Midbrain (tissue), 1 donor: ENCODE measurements at regions not wholly inside any gene's neighbourhood (a gene's known extent, or its start where the extent isn't known, plus 50 kb on each side); places are given as distances from the start of the nearest gene placed in this dataset.
"Not testable (repeated sequence)": the region's sequence is repeated elsewhere in the genome, so short reads cannot be mapped to it uniquely, and the experiment has no call there.

Experiments
- DNase-seq: peaks from one replicate; lab custom pipeline; 2025; lab: John Stamatoyannopoulos, UW

DNA sequence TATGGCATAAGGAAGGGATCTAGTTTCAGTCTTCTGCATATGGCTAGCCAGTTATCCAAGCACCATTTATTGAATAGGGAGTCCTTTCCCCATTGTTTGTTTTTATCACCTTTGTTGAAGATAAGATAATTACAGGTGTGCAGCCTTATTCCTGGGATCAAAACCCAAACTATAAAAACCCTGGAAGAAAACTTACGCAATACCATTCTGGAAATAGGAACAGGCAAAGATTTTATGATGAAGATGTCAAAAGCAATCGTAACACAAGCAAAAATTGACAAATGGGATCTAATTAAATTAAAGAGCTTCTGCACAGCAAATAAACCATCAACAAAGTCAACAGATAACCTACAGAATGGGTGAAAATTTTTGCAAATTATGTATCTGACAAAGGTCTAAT lies 128.5 kb upstream of the DCN start:
- DNase-seq, result no peak

DNA sequence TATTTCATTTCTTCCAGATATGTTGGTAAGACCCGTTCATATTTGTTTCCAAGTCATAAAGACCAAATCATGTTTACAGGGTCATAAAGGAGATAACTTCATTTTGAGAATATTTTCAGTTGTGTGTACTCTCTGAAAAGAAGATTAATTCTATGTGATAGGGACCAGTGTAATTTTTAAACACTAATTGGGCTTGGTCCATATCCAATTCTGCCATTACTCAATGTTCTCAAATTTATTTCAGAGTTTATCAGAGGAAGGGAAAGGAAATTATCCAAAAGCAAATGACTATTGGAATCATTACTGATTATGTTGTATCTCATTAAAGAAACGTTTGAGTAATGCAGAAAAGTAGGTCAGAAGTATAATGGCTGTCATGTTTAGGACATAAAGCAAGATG lies 126.8 kb upstream of the DCN start:
- DNase-seq, result no peak

DNA sequence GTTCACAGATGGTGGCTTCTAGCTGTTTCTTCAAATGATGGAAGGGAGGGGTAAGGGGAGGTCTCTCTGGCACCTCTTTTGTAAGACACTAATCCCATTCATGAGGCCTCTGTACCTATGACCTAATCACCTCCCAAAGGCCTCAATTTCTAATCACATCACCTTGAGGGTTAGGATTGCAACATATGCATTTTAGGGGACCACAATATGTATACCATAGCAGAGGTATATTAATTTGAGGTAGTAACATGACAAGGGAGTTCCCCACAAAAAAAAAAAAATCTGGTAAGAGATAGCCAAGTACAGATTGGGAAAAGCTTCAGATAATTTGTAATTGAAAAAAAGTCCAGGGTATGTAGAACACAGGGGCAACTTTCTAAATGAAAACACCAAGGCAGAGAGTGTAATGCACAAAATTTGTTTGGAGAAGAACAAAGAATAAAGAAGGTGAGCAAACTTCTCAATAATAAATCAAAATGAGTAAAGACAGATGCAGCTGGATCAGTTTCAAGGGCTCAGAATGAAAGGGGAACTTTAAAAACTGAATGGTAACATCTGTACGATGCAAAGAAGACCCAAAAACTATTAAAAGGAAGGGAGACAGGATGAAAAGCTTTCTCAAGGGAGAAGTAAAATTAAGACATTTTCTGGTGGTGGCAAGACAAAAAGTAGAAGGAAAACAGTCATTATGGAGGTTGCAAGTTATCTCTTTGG lies 125.5 kb upstream of the DCN start:
- no peak for DNase-seq

DNA sequence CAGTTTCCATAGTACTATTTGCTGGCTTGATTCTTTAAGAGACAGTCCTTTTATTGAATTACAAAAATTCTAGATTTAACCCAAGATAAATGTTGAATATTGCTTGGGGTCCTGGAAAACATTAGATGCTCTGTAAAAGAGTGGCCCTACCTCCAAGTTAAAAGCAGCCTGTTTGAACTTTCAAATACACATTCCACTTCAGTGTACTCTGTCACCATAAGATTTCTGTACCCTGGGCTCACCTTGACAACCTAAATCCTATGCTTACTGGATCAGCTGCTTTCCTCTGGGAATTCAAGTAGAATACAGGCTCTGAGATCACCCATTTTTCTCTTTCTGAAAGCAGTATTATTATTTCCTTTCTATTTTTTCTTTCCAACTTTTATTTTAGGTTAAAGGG lies 107.7 kb upstream of the DCN start:
- no peak for DNase-seq

DNA sequence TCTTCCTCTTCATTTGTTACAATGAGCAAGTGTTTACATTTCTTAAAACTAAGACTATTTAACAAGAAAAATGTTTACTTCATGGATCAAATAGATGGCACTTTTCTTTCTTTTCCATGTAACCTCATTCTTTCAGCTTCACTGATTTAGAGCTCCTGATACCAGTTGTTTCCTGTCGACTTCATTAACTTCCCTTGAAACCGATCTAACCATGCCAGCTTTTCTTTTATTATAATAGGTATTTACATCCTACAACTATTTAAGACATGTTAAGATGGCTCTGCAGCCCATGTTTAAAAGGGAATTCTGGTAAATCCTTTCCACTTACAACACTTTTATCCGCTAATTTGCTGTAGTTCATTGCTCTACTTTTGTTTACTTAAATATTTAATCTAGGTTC lies 107.3 kb upstream of the DCN start:
- no peak for DNase-seq

DNA sequence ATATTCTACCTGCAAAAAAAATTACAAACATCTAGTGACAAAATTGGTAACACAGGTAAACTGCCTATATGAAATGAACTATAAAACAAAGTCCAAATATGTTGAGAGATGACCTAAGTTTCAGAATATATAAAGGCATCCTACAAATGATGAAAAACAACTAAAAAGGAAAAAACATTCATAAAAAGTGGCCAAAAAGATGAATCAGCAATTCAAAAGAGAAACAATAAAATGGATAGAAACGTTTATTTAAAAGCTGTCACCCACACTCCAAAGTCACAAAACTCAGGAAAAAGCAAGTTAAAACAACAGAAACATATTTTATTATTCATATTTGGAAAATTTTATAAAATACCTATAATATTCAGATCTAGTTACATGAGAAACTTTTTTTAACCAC lies 106.5 kb upstream of the DCN start:
- DNase-seq, result no peak

DNA sequence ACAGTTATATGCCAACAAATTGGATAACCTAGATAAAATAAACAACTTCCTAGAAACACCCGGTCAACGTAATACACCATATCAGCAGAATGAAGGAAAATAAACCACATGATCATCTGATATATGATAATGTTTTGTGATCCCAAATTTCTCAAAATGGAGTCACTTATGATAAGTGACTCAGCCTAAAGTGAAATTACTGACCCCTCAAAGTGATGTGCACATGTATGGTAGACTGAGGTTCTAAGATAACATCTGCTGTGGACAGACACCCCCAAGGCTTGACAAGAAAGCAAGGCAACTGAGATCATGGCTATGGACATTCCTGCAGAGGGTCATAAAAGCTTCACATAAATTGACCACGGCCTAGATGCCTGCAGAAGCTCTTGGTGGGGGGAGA lies 105.1 kb upstream of the DCN start:
- DNase-seq, result no peak

DNA sequence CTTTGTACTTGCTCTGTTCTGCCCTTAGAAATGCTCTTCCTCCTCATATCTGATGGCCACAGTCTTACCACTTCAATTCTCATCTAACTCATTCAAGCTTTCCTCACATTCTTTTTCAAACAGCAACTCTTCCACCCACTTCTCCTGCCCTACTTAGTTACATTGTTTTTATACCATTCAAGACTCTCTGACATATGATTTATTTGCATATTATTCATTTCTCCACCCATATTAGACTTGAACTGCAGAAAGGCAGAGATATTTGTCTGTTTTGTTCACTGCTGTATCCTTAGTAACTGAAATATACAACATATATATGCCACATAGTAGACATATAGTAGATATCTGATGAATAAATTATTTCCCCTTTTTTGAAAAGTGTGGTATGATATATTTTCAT lies 95.5 kb upstream of the DCN start:
- DNase-seq, result no peak

DNA sequence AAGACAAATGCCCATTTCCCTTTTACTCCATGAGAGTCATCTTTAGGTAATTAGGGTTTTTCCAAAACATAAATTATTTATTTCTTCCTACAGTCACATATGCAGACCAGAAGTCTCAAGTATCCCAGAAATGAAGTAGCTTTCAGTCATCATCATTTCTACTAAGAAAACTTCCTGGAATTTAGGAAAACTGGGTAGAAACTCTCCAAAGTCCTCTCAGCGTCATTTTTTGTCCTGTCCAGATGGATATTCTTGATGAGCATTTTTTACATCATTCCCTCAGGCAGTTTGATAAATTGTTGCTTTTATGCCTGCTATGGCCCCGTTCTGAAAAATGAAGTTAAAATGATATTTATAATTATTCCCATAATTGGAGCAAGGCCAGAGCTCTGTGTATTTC lies 93.9 kb upstream of the DCN start:
- DNase-seq, result no peak

DNA sequence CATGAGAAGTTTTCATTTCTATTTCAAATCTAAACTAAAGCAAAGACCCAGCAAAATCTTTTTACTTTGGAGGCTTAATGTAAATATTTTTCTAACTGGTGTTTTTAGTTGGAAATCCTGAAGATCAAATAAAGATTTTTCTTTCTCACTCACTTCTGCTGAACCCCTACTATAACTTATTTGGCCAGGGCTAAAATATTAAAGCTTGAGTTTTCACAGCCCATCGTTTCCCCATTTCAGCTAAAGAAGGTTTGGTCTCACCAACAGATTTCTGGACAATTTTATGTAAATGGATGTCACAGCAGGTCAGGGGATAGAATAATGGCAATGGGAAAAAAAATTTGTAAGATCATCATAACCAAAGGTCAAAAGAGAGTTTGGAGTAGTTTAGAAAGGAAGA lies 92.7 kb upstream of the DCN start:
- no peak for DNase-seq

DNA sequence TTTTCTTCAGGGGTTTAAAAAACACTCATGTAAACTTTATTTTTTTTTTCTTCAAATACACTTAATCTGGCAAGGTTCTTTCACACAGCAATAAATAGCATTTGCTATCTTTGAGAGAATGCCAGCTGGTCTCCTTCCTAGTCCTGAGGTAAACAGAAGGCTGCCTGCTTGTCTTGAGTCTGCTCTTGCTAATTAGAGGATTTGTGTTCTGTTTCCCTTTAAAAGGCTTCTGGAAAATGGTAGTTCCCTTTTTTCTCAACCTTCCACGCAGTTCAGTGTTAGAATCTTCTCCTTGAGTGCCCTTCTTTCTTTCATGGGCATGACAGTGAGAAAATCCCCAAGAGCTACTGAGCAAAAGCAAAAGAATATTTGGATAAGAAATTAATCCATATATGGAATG lies 92.3 kb upstream of the DCN start:
- DNase-seq, result peak; percentile 30

DNA sequence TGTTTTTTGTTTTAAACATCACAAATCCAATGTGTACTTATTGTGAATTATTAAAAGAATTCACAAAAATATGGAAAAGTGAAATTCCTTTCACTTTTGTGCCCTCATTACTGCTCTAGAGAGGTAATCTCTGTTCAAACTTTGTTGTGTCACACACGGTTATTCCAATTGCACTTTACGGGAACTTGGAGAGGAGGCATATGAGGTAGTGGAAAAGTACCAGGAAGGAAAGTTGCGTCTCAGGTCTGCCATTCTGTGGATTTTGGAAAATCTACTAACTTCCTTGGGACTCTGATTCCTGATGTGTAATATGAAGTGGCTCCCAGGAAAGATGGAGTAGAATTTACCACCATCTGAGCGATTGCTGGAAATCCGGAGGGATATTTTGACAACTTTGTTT lies 90.9 kb upstream of the DCN start:
- DNase-seq, result no peak

DNA sequence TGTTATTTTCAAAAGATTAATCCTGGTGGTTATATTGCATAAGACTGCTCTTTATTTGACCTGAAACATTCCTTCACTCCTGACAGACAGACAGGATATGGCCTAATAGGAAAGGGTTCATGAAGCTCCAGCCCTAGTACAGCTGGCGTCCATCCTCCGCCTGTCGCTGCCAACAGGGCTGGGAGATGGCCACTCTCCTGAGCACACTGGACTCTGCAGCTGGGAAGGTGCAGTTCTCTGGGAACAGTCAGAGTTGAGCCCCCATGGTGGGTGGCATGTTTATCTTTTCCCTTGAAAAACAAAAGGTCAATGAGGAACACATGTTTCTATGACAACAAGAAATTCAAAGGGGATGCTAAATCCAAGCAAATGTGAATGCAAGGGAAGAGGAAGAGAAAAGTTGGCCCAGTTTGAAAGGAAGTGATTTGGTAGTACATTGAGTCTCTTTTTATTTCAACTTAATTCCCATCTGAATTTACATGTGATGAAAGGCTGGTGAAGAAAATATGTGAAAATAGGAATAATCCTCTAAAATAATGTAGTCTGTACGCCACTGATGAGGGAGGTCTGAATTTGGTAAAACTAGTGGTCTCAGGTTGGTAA lies 89.9 kb upstream of the DCN start:
- peak; percentile 18 for DNase-seq

DNA sequence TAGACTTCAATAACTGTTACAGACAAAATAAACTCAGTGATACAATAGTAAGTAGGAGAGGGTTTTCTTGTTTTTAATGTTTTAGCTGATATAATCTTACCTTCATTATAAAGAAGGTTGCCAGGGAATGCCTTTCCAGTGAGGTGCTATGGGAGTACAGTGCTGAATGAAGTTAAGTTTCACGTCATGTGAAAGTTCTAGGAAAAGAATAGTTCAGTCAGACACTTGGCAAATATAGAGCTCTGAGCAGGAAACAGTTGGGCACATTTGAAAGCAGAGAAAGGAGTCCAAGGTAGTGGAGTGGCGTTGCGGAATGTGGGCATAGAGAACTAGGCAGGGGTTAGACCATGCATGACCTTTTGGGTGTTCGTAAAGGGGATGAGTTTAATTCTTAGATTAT lies 88.6 kb upstream of the DCN start:
- no peak for DNase-seq

DNA sequence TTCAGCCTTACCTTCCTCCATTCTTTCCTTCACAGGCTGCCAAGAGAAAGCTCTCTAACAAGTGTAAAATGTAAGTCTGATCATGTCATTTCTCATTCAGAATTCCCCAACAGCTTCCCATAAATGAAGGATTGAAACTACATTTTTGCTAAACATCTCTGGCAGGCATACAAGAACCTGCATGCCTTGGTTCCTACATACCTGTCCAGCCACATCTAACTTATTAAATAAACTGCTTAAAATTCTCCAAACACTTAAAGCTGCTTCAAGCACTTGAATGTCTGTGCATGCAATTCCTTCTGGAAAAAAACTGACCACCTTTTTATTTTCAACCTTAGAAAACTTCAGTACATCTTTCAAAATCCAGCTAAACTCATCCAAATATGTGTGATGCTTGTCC lies 84.4 kb upstream of the DCN start:
- DNase-seq, result no peak

DNA sequence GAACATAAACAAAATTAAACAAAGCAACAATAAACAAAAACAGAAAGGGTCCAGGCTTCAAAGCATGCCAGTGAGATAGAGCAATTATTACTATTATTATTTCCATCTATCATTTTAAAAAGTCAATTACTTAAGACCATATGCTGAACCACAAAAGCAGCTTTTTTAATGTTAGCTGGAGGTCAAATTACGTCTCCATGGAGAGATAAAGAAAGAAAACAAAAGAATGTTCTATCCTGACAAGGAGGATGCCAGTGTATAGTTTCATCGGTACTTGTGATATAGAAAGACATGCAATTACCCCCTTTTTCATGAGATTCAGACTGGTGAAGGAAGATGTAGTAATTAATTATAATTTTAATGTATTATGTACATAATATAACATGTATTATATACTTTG lies 81.6 kb upstream of the DCN start:
- no peak for DNase-seq

DNA sequence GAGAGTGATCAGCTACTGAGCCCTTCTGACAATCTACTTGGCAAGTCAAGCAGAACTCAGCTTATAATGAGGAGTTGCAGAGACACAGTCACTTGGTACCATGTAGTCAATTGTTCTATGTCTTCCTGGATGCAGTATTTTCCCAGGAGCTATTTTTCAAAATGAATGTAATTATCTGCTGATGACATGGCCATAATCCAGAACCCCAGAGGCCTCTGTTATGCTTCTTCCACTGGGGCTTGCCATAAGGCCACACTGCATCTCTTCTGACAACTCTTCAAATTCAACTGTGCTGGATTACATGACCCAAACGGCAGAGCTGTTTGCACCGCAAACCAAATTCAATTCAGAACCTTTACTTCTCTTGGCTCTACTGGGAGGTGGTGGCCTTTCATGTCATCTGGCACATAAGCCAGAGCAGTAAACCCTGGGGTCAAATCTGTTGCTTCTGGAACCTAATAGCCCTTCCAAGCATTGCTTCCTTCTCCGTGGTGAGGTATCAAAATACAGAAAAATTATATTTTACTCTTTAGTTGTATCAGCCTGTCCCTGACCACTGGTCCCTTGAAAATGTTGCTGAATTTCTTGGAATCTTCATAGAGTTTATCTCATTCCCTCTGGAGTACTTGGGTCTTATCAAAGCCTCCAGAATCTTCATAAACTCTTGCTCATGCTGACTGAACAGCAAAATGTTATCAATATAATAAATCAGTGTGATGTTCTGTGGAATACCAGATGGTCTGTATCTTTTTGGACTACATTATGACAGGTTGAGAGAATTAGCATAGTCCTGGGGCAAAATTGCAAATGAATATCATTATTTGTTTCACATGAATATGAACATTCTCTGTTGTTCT lies 79.4 kb upstream of the DCN start:
- DNase-seq, result no peak

DNA sequence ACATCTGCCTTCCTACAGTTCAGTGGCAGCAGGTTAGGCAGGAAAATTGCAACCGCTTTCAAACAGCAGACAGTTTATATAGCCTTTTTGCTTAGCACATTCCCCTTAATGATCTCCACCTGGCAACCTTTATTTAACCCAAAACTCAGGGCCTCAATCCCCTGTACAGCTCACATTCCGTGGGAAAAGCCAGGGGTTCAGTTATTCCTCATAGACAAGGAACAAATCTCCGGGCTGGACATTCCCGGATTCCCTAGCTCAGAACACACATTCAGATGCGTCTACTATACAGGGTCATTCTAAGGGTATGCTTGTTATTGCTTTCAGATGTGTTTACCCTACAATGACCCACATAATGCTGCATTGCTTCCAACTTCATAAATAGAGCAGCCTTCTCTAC lies 73.8 kb upstream of the DCN start:
- no peak for DNase-seq

DNA sequence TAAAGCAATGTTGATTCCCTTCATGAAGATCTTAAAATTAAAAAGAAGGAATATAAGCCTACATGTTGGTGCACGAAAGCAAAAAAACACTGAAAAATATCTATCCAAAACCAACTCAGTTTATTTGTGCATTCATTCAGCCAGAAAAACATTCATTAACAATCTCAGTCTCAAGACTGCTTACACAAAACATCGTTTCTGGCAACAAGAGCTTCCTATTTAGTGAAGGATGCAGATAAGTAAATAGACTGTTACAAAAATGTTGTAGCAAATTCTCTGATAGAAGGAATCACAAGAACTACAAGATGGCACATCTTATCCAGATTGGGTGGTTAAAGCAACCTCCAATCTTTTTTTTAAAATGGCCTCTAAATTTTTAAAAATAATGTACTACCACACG lies 69.7 kb upstream of the DCN start:
- no peak for DNase-seq

DNA sequence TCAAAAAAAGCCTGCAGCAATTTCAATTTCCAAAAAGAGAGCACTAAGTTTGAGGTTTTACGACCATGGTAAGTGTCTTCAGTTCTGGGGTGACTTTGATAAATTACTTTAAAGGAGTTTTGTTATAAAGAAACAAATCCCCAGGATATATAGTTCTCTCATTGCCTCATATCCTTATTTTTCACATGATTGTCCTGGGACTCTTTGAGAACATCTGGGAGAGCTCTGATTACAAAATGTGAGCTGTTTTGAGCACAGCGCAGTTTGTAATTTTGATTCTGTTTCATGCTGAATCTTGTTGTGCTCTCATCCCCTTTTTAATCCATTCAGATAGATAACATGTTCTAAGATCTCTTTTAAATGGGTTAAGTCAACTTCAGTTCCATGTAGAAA lies 67.7 kb upstream of the DCN start:
- no peak for DNase-seq

DNA sequence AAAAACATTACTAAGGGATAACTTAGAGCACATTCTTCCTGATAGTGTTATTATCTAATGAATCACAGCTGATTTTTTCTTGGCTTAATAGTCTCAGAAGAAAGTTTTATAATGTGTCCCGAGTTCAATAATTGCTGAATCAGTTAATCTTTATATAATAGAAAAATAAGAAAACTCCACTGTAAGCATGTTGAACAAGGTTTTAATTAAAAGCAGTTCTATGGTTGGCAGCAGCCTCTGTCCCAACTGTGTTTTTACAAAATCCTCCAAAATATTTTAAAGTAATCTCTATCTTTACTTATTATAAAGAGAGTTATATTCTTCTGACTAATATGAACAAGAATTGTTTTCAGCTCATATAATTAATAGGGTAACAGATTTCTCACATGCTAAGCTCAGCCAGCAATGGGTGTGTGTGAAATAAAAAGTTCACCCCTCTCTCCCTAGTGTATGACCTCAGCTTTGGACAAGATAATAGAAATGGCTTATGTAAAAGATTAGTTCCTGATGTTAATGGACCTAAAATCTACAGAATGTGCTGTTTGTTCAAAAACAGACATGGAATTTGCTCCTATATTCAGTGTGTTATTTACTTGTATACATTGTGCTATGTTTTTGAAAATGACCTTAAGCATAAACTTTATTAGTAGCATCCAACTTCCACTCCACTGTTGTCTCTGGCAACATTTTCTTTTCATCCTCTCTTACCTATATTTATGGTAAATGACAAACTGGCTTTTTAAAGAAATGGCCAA lies 67.1 kb upstream of the DCN start:
- no peak for DNase-seq

DNA sequence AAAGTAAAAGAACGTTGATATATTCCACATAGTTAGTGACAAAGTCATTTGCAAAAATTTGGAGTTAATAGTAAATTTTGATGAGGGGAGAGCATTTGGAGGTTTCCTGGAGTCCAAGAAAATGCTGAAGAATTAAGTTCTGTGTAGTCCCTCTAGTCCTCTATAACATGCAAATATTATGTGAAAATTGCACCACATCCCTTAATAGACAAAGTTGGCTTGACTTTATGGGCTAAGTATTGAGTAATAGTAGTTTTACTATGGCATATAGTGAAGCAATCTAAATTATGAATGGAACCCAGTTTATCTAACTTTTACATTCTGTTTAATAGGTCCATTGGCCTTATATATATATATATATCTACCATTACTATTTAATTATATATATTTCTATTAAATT lies 66.4 kb upstream of the DCN start:
- DNase-seq, result no peak

DNA sequence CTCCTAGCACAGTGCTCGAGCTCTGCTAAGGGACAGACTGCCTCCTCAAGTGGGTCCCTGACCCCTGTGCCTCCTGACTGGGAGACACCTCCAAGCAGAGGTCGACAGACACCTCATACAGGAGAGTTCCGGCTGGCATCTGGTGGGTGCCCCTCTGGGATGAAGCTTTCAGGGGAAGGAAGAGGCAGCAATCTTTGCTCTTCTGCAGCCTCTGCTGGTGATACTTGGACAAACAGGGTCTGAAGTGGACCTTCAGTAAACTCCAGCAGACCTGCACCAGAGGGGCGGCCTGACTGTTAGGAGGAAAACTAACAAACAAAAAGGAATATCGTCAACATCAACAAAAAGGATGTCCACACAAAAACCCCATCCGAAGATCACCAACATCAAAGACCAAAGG lies 60.6 kb upstream of the DCN start:
- not testable (repeated sequence) for DNase-seq
